ENCODE measurements at regions not wholly inside any gene's neighbourhood (a gene's known extent, or its start where the extent isn't known, plus 50 kb on each side); places are given as distances from the start of the nearest gene placed in this dataset.

GRCh38 chr12:123095078-123095881, 55.6 kb downstream of the PITPNM2 start:
- no peaks in the 10 kb centered on the region for H3K36me3 Mint-ChIP-seq
- 93% methylated on average over 25 of the region's 25 CpGs for WGBS (ENCODE audit: insufficient coverage)
- no peak overlapping the region for H3K27ac Mint-ChIP-seq
- DNase-seq (no peak), ATAC-seq (no peak)
- no peaks in the 10 kb centered on the region for H3K27me3 Mint-ChIP-seq (ENCODE audit: low read depth in 2 of 2)
- H3K27ac ChIP-seq (ENCODE audit: low read length) = no peak overlapping the region
- H3K4me3 Mint-ChIP-seq = no peak overlapping the region
- no peaks in the 10 kb centered on the region for H3K27me3 ChIP-seq (ENCODE audit: control insufficient read depth, insufficient read depth, low read length)
- no peak overlapping the region for H3K4me3 ChIP-seq (ENCODE audit: low read length)
- no peaks in the 10 kb centered on the region for H3K9me3 ChIP-seq (ENCODE audit: control insufficient read depth, insufficient read depth, low read length)
- intact Hi-C loops (cut with micrococcal nuclease) = no loop called here
- H3K4me1 Mint-ChIP-seq = peaks cover 0 to 29% of the 10 kb centered on the region in 2 donors
- H3K4me1 ChIP-seq (ENCODE audit: control insufficient read depth, insufficient read depth, low read length) = peaks cover 10% of the 10 kb centered on the region
- no peaks in the 10 kb centered on the region for H3K9me3 Mint-ChIP-seq
- TF ChIP-seq CTCF (IDR thresholded peaks at IDR 0.05) = no peak
- no peaks in the 10 kb centered on the region for H3K36me3 ChIP-seq (ENCODE audit: control insufficient read depth, insufficient read depth, low read length)

- H3K27ac Mint-ChIP-seq = no peak overlapping the region
- no peaks in the 10 kb centered on the region for H3K36me3 Mint-ChIP-seq
- no peak overlapping the region for H3K4me3 Mint-ChIP-seq
- no peak for ATAC-seq
- Histone ChIP-seq H3K4me1 (ENCODE audit: control insufficient read depth, insufficient read depth, low read length) (peaks cover 18% of the 10 kb centered on the region), H3K27me3 (ENCODE audit: control insufficient read depth, insufficient read depth, low read length) (no peaks in the 10 kb centered on the region), H3K36me3 (ENCODE audit: control insufficient read depth, insufficient read depth, low read length) (no peaks in the 10 kb centered on the region), H3K9me3 (ENCODE audit: control insufficient read depth, insufficient read depth, low read length) (no peaks in the 10 kb centered on the region), H3K27ac (ENCODE audit: low read length) (no peak overlapping the region), H3K4me3 (ENCODE audit: low read length) (no peak overlapping the region)
- intact Hi-C loops (cut with micrococcal nuclease) = no loop called here
- H3K9me3 Mint-ChIP-seq = no peaks in the 10 kb centered on the region
- peaks cover 6 to 37% of the 10 kb centered on the region in 2 donors for H3K4me1 Mint-ChIP-seq
- no peak for DNase-seq
- no peaks in the 10 kb centered on the region for H3K27me3 Mint-ChIP-seq (ENCODE audit: low read depth in 2 of 2)
- TF ChIP-seq CTCF (IDR thresholded peaks at IDR 0.05) = no peak
- WGBS (ENCODE audit: insufficient coverage) = 94% methylated on average over 18 of the region's 18 CpGs
These were observed 56.4 kb downstream of the PITPNM2 start for GRCh38 chr12:123094349-123095077.

- Mint-ChIP-seq H3K4me1 (peaks cover 14 to 38% of the 10 kb centered on the region in 2 donors), H3K27ac (no peak overlapping the region), H3K36me3 (no peaks in the 10 kb centered on the region), H3K9me3 (no peaks in the 10 kb centered on the region), H3K27me3 (ENCODE audit: low read depth in 2 of 2) (no peaks in the 10 kb centered on the region), H3K4me3 (no peak overlapping the region)
- Histone ChIP-seq H3K36me3 (ENCODE audit: control insufficient read depth, insufficient read depth, low read length) (no peaks in the 10 kb centered on the region), H3K27me3 (ENCODE audit: control insufficient read depth, insufficient read depth, low read length) (no peaks in the 10 kb centered on the region), H3K27ac (ENCODE audit: low read length) (no peak overlapping the region), H3K4me3 (ENCODE audit: low read length) (no peak overlapping the region), H3K9me3 (ENCODE audit: control insufficient read depth, insufficient read depth, low read length) (no peaks in the 10 kb centered on the region), H3K4me1 (ENCODE audit: control insufficient read depth, insufficient read depth, low read length) (peaks cover 26% of the 10 kb centered on the region)
- TF ChIP-seq CTCF (IDR thresholded peaks at IDR 0.05) = no peak
- 98% methylated on average over 3 of the region's 4 CpGs for WGBS (ENCODE audit: insufficient coverage)
- no peak for ATAC-seq
- intact Hi-C loops (cut with micrococcal nuclease) = no loop called here
- DNase-seq = no peak
These were observed 58.0 kb downstream of the PITPNM2 start for GRCh38 chr12:123092866-123093265.

Data from natural killer cell (primary cell).